Trophoblast cell (in vitro differentiated cells and primary cell): ENCODE measurements at regions not wholly inside any gene's neighbourhood (a gene's known extent, or its start where the extent isn't known, plus 50 kb on each side); places are given as distances from the start of the nearest gene placed in this dataset.
A peak's percentile ranks its signal among the peaks of the same experiment; 100 is the strongest.

Experiments
- DNase-seq, 2 donors: peaks; one replicate each; pipeline ENCODE4 v3.0.0-alpha.2; 2016
- H2AFZ ChIP-seq: 2 replicates; pipeline ENCODE4 v1.6.1; 2013; ENCODE audit warnings: low read length, moderate library complexity, mild to moderate bottlenecking; ENCODE audit not compliant: insufficient read depth, poor library complexity
- H2AK5ac ChIP-seq: 2 replicates; pipeline ENCODE4 v1.6.1; 2013; ENCODE audit warnings: mild to moderate bottlenecking, low read length
- H2BK120ac ChIP-seq: 2 replicates; pipeline ENCODE4 v1.6.1; 2013; ENCODE audit warnings: low read length, mild to moderate bottlenecking, moderate library complexity; ENCODE audit not compliant: insufficient read depth, poor library complexity
- H2BK12ac ChIP-seq: 2 replicates; pipeline ENCODE4 v1.6.1; 2013; ENCODE audit warnings: mild to moderate bottlenecking, low read length, moderate library complexity
- H2BK5ac ChIP-seq: 2 replicates; pipeline ENCODE4 v1.6.1; 2013; ENCODE audit warnings: low read length, low read depth, moderate library complexity, mild to moderate bottlenecking; ENCODE audit not compliant: poor library complexity
- H3K14ac ChIP-seq: 2 replicates; pipeline ENCODE4 v1.6.1; 2013; ENCODE audit warnings: mild to moderate bottlenecking, low read length
- H3K18ac ChIP-seq: 2 replicates; pipeline ENCODE4 v1.6.1; 2013; ENCODE audit warnings: mild to moderate bottlenecking, low read length
- H3K23ac ChIP-seq: 2 replicates; pipeline ENCODE4 v1.6.1; 2013; ENCODE audit warnings: low read length
- H3K27ac ChIP-seq: 2 replicates; pipeline ENCODE4 v1.5.1; 2013; ENCODE audit warnings: low read depth, mild to moderate bottlenecking, inconsistent platforms, low read length, moderate library complexity
- H3K27me3 ChIP-seq: 2 replicates; pipeline ENCODE4 v1.6.1; 2013; ENCODE audit warnings: inconsistent platforms, mild to moderate bottlenecking, low read length, moderate library complexity; ENCODE audit not compliant: insufficient read depth
- H3K36me3 ChIP-seq, 2 experiments: 1 replicate in 1 of 2; 2 replicates in 1 of 2; pipeline ENCODE4 v1.6.1; 2013; ENCODE audit warnings: low read length in 2 of 2, mild to moderate bottlenecking in 2 of 2, moderate library complexity in 1 of 2; ENCODE audit not compliant: insufficient read depth in 2 of 2, control insufficient read depth in 1 of 2
- H3K4ac ChIP-seq: 2 replicates; pipeline ENCODE4 v1.6.1; 2013; ENCODE audit warnings: low read depth, mild to moderate bottlenecking, low read length, moderate library complexity
- H3K4me1 ChIP-seq, 2 experiments: 1 replicate in 1 of 2; 2 replicates in 1 of 2; pipeline ENCODE4 v1.6.1; 2013; ENCODE audit warnings: low read length in 2 of 2, mild to moderate bottlenecking in 2 of 2, moderate library complexity in 1 of 2; ENCODE audit not compliant: insufficient read depth in 2 of 2, control insufficient read depth in 1 of 2
- H3K4me2 ChIP-seq: 2 replicates; pipeline ENCODE4 v1.6.1; 2013; ENCODE audit warnings: inconsistent platforms, mild to moderate bottlenecking, low read length, moderate library complexity
- H3K4me3 ChIP-seq: 2 replicates; pipeline ENCODE4 v1.5.1; 2013; ENCODE audit warnings: mild to moderate bottlenecking, low read depth, low read length, inconsistent platforms
- H3K79me1 ChIP-seq: one replicate; pipeline ENCODE4 v1.6.1; 2013; ENCODE audit warnings: low read length
- H3K79me2 ChIP-seq: 2 replicates; pipeline ENCODE4 v1.6.1; 2013; ENCODE audit warnings: low read length, mild to moderate bottlenecking; ENCODE audit not compliant: control insufficient read depth, insufficient read depth, poor library complexity
- H3K9ac ChIP-seq: 2 replicates; pipeline ENCODE4 v1.6.1; 2013; ENCODE audit warnings: mild to moderate bottlenecking, low read length
- H3K9me3 ChIP-seq: 2 replicates; pipeline ENCODE4 v1.6.1; 2013; ENCODE audit warnings: low read depth, mild to moderate bottlenecking, control low read depth, inconsistent platforms, low read length; ENCODE audit not compliant: insufficient read depth
- H4K12ac ChIP-seq: 2 replicates; pipeline ENCODE4 v1.6.1; 2013; ENCODE audit warnings: low read depth, mild to moderate bottlenecking, low read length, moderate library complexity
- H4K8ac ChIP-seq: 2 replicates; pipeline ENCODE4 v1.6.1; 2013; ENCODE audit warnings: low read depth, mild to moderate bottlenecking, low read length, moderate library complexity
- H4K91ac ChIP-seq: one replicate; pipeline ENCODE4 v1.6.1; 2013; ENCODE audit warnings: low read depth, mild to moderate bottlenecking, low read length, moderate library complexity
- WGBS: extraction: QIAGEN DNeasy Blood & Tissue Kit; methylation state at CpG from one replicate; pipeline ENCODE4 v1.1.7; 2013; ENCODE audit warnings: missing lambda C conversion rate; ENCODE audit not compliant: insufficient read length, insufficient coverage; ENCODE audit errors: extremely low coverage; 5-methylcytosine and 5-hydroxymethylcytosine counted together

GRCh38 chr3:101962055-101962454 is 112.7 kb downstream of the NFKBIZ start:
- no peak overlapping the region for H3K4me2 ChIP-seq
- H3K9ac ChIP-seq, result no peak overlapping the region
- H3K4me1 ChIP-seq, result no peaks in the 10 kb centered on the region
- WGBS, result no CpG with 5 or more reads among the region's 1 CpG
- no peak overlapping the region for H2AK5ac ChIP-seq
- H3K4ac ChIP-seq, result no peak overlapping the region
- no peak overlapping the region for H3K23ac ChIP-seq
- H4K8ac ChIP-seq, result no peak overlapping the region
- H3K36me3 ChIP-seq, result no peaks in the 10 kb centered on the region
- H3K79me2 ChIP-seq, result no peaks in the 10 kb centered on the region
- H2BK5ac ChIP-seq, result no peak overlapping the region
- no peak overlapping the region for H3K14ac ChIP-seq
- no peaks in the 10 kb centered on the region for H3K27me3 ChIP-seq
- H2BK12ac ChIP-seq, result no peak overlapping the region
- H3K79me1 ChIP-seq, result no peaks in the 10 kb centered on the region
- no peak overlapping the region for H2BK120ac ChIP-seq
- H4K12ac ChIP-seq, result no peak overlapping the region
- H3K27ac ChIP-seq, result no peak overlapping the region
- no peak overlapping the region for H2AFZ ChIP-seq
- H3K4me3 ChIP-seq, result no peak overlapping the region
- DNase-seq, result no peak
- H3K18ac ChIP-seq, result no peak overlapping the region
- H3K9me3 ChIP-seq, result no peaks in the 10 kb centered on the region
- no peak overlapping the region for H4K91ac ChIP-seq

- H3K9me3 ChIP-seq, result no peaks in the 10 kb centered on the region
- H3K4ac ChIP-seq, result no peak overlapping the region
- no peak overlapping the region for H2BK12ac ChIP-seq
- H3K27me3 ChIP-seq, result no peaks in the 10 kb centered on the region
- peak in 1 of 2 donors; percentile 12 for DNase-seq
- no peaks in the 10 kb centered on the region for H3K79me2 ChIP-seq
- H2BK120ac ChIP-seq, result no peak overlapping the region
- no peak overlapping the region for H3K9ac ChIP-seq
- H3K27ac ChIP-seq, result no peak overlapping the region
- H3K23ac ChIP-seq, result no peak overlapping the region
- H3K18ac ChIP-seq, result no peak overlapping the region
- H4K91ac ChIP-seq, result no peak overlapping the region
- no peak overlapping the region for H2AK5ac ChIP-seq
- WGBS, result no CpG with 5 or more reads among the region's 3 CpGs
- no peak overlapping the region for H3K4me3 ChIP-seq
- H3K14ac ChIP-seq, result no peak overlapping the region
- no peak overlapping the region for H2AFZ ChIP-seq
- H3K4me1 ChIP-seq, result no peaks in the 10 kb centered on the region
- no peak overlapping the region for H4K8ac ChIP-seq
- H3K4me2 ChIP-seq, result no peak overlapping the region
- no peak overlapping the region for H4K12ac ChIP-seq
- H3K36me3 ChIP-seq, result no peaks in the 10 kb centered on the region
- H3K79me1 ChIP-seq, result no peaks in the 10 kb centered on the region
- no peak overlapping the region for H2BK5ac ChIP-seq
Observed at GRCh38 chr3:101963902-101964362, 114.6 kb downstream of the NFKBIZ start.

DNA sequence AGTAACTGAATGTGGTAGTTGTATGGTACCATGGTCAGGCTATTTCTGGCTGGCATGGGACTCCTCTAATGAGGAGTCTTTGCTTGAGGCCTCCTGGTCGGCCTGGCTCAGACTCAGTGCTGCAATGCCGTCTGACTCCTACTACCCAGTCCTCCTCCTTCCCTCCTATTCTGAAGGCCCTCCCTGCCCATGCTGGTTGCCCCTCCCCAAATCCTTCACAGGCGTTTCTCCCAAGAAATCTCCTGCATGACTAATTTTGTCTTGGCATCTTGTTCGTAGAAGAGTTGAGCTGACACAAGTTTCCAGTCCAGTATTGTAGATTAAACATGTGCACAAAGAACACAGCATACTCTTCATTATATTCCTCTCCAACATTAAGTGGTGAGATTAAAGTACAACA is 115.5 kb downstream of the NFKBIZ start:
- Histone ChIP-seq H3K9ac (no peak overlapping the region), H2AK5ac (no peak overlapping the region), H3K27ac (no peak overlapping the region), H2BK12ac (no peak overlapping the region), H3K9me3 (no peaks in the 10 kb centered on the region), H3K4me3 (no peak overlapping the region), H3K23ac (no peak overlapping the region), H3K4me2 (no peak overlapping the region), H2BK120ac (no peak overlapping the region), H3K14ac (no peak overlapping the region), H3K79me2 (no peaks in the 10 kb centered on the region), H4K8ac (no peak overlapping the region), H3K4ac (no peak overlapping the region), H2BK5ac (no peak overlapping the region), H3K27me3 (no peaks in the 10 kb centered on the region), H4K12ac (no peak overlapping the region), H3K18ac (no peak overlapping the region), H3K36me3 (no peaks in the 10 kb centered on the region), H3K79me1 (no peaks in the 10 kb centered on the region), H2AFZ (no peak overlapping the region), H3K4me1 (no peaks in the 10 kb centered on the region), H4K91ac (no peak overlapping the region)
- no CpG with 5 or more reads among the region's 4 CpGs for WGBS
- no peak for DNase-seq

DNA sequence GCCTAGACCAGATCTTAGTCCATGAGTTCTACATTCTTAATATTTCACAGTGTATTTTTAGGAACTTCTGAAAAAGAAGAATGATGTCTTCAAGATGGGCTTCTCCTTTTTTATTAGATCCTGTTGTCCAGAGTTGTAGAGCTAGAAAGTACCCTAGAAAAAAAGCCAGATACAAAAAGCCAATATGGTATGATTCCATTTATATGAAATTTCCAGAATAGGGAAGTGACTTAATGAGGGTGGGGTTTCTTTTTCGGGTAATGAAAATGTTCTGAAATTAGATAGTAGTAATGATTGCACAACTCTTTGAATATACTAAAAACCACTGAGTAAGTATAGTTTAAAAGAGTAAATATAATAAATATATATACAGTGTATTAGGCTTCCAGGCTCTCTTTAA is 116.9 kb downstream of the NFKBIZ start:
- no peak overlapping the region for H2AK5ac ChIP-seq
- no peaks in the 10 kb centered on the region for H3K9me3 ChIP-seq
- no peak overlapping the region for H4K91ac ChIP-seq
- H2BK5ac ChIP-seq, result no peak overlapping the region
- no peaks in the 10 kb centered on the region for H3K79me1 ChIP-seq
- DNase-seq, result no peak
- no peak overlapping the region for H4K8ac ChIP-seq
- no peak overlapping the region for H3K23ac ChIP-seq
- no peak overlapping the region for H2BK120ac ChIP-seq
- no peak overlapping the region for H3K4me3 ChIP-seq
- H3K36me3 ChIP-seq, result no peaks in the 10 kb centered on the region
- WGBS, result no CpG with 5 or more reads among the region's 1 CpG
- no peak overlapping the region for H3K27ac ChIP-seq
- no peak overlapping the region for H3K9ac ChIP-seq
- no peak overlapping the region for H3K4me2 ChIP-seq
- H3K27me3 ChIP-seq, result no peaks in the 10 kb centered on the region
- no peak overlapping the region for H3K4ac ChIP-seq
- H2AFZ ChIP-seq, result no peak overlapping the region
- H3K14ac ChIP-seq, result no peak overlapping the region
- no peak overlapping the region for H2BK12ac ChIP-seq
- H3K79me2 ChIP-seq, result no peaks in the 10 kb centered on the region
- no peak overlapping the region for H3K18ac ChIP-seq
- no peak overlapping the region for H4K12ac ChIP-seq
- no peaks in the 10 kb centered on the region for H3K4me1 ChIP-seq
